ENCODE measurements at regions not wholly inside any gene's neighbourhood (a gene's known extent, or its start where the extent isn't known, plus 50 kb on each side); places are given as distances from the start of the nearest gene placed in this dataset.
"Not testable (repeated sequence)": the region's sequence is repeated elsewhere in the genome, so short reads cannot be mapped to it uniquely, and the experiment has no call there.

- no peak for DNase-seq (ENCODE audit: low read depth)
Observed at GRCh38 chr14:61602003-61602732, 93.1 kb upstream of the HIF1A start.

GRCh38 chr14:61602733-61603077, 92.6 kb upstream of the HIF1A start:
- DNase-seq (ENCODE audit: low read depth) = peak; percentile 59

GRCh38 chr14:61603736-61604135, 91.6 kb upstream of the HIF1A start:
- no peak for DNase-seq (ENCODE audit: low read depth)

- DNase-seq (ENCODE audit: low read depth) = no peak
Observed at GRCh38 chr14:61607570-61608244, 87.6 kb upstream of the HIF1A start.

- peak; percentile 65 for DNase-seq (ENCODE audit: low read depth)
Observed at GRCh38 chr14:61608245-61609165, 86.8 kb upstream of the HIF1A start.

GRCh38 chr14:61609191-61609843, 86.0 kb upstream of the HIF1A start:
- peak; percentile 77 for DNase-seq (ENCODE audit: low read depth)

- DNase-seq (ENCODE audit: low read depth) = no peak
Observed at GRCh38 chr14:61609884-61610283, 85.4 kb upstream of the HIF1A start.

GRCh38 chr14:61610900-61611299, 84.4 kb upstream of the HIF1A start:
- DNase-seq (ENCODE audit: low read depth) = no peak

- DNase-seq (ENCODE audit: low read depth) = no peak
Observed at GRCh38 chr14:61611880-61612630, 83.3 kb upstream of the HIF1A start.

GRCh38 chr14:61613006-61613405, 82.3 kb upstream of the HIF1A start:
- not testable (repeated sequence) for DNase-seq (ENCODE audit: low read depth)

GRCh38 chr14:61614693-61615092, 80.6 kb upstream of the HIF1A start:
- no peak for DNase-seq (ENCODE audit: low read depth)

- peak; percentile 88 for DNase-seq (ENCODE audit: low read depth)
Observed at GRCh38 chr14:61615743-61616523, 79.4 kb upstream of the HIF1A start.

GRCh38 chr14:61616524-61617185, 78.7 kb upstream of the HIF1A start:
- peak; percentile 92 for DNase-seq (ENCODE audit: low read depth)

- DNase-seq (ENCODE audit: low read depth) = no peak
Observed at GRCh38 chr14:61618448-61618847, 76.9 kb upstream of the HIF1A start.

GRCh38 chr14:61619494-61619893, 75.8 kb upstream of the HIF1A start:
- no peak for DNase-seq (ENCODE audit: low read depth)

- peak; percentile 92 for DNase-seq (ENCODE audit: low read depth)
Observed at GRCh38 chr14:61620130-61620946, 75.0 kb upstream of the HIF1A start.

- no peak for DNase-seq (ENCODE audit: low read depth)
Observed at GRCh38 chr14:61621444-61621843, 73.9 kb upstream of the HIF1A start.

GRCh38 chr14:61622051-61622450, 73.3 kb upstream of the HIF1A start:
- peak; percentile 23 for DNase-seq (ENCODE audit: low read depth)

- DNase-seq (ENCODE audit: low read depth) = no peak
Observed at GRCh38 chr14:61623927-61624326, 71.4 kb upstream of the HIF1A start.

Data from renal cortical epithelial cell (primary cell).